Stimulated activated CD8-positive, alpha-beta memory T cell treated with anti-CD3 and anti-CD28 coated beads, Interleukin-15, amount 100 ng/mL, for 1 hour (primary cell): ENCODE measurements at regions not wholly inside any gene's neighbourhood (a gene's known extent, or its start where the extent isn't known, plus 50 kb on each side); places are given as distances from the start of the nearest gene placed in this dataset.
"Not testable (repeated sequence)": the region's sequence is repeated elsewhere in the genome, so short reads cannot be mapped to it uniquely, and the experiment has no call there.

Source experiments
- DNase-seq: peaks from one replicate; pipeline ENCODE4 v3.0.0-alpha.2; 2020; ENCODE audit warnings: low read depth

DNA sequence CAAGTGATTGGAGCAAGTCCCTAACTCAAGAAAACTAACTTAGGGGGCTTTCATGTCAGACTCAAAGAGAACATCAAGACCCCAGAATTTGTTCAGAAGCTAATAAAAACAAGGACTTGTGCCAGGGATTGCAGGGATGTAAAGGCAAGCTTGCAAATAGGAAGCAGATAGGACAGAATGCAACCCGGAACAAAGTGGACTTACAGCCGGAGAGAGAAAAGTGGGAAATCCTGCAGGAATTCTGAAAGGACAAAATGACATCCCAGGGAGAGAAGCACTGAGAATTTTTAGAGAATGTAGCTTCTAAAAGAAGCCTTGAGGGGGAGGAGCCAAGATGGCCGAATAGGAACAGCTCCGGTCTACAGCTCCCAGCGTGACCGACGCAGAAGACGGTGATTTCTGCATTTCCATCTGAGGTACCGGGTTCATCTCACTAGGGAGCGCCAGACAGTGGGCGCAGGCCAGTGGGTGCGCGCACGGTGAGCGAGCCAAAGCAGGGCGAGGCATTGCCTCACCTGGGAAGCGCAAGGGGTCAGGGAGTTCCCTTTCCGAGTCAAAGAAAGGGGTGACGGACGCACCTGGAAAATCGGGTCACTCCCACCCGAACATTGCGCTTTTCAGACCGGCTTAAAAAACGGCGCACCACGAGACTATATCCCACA lies 195.6 kb upstream of the G2E3 start:
- DNase-seq: not testable (repeated sequence)

- no peak for DNase-seq
Observed at GRCh38 chr14:30369502-30370180, 189.3 kb upstream of the G2E3 start.

DNA sequence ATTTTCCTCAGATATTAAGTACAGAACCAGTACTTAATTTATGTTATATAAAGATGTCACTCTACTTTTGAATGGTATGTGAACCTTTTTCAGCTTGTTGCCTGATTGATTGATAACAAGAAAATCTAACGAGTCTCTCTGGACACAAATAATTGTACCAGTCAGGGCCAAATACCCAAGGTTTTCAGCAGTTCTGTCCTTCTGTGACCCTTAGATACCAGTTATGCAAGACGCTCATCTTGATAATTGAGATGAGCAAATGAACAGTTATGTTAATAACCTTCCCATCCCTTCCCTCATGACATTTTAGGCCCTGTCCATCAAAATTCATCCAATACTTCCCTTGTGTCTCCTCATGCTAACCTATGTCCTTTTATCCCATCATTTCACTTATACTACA lies 185.9 kb upstream of the G2E3 start:
- no peak for DNase-seq

- no peak for DNase-seq
Observed at GRCh38 chr14:30373526-30373925, 185.4 kb upstream of the G2E3 start.

- peak; percentile 32 for DNase-seq
Observed at GRCh38 chr14:30375296-30375892, 183.6 kb upstream of the G2E3 start.

DNA sequence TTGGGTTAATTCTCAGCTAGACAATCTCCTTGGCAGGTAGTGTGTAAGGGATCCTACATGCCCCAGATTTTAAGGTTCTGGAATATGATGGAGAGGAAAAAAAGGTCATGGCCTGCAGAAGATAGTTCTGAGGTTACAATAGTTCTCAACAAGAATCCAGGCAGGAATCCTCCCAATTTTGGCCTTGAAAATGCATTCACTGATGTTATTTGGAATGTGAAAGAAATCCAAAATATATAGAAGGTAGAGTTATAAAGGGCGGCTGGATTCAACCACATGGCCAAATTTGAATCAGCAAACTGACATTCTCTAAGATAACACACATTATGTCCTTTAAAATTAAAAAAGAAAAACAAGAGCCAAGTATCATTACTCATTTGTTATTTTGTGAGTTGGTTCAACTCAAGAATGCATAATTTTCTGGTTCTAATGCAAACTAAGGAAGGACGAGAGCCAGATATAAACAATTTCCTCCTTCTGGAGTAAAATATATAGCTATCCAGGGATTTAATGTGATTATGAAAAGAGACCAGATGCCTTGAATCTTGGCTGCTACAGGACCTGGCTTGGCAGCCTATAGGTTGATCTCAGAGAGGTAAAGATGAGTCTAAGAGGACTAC lies 177.0 kb upstream of the G2E3 start:
- no peak for DNase-seq

DNA sequence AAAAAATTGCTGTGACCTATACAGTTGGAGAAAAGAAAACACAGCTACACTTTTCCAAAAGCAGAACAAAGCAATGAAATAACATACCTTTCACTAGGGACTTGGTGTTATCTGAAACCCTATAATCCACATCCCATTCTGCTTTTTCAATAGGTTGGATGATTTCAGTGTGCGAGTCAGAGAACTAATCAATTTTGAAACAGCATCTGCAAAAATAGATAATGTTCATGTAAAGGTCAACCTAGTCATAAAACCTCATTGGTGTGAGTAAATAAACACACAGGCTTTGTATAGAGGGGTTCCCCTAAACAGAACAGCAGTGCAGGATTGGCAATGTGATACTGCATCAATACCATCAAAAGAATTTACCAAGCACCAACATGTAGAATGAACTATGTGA lies 173.0 kb upstream of the G2E3 start:
- DNase-seq: no peak

DNA sequence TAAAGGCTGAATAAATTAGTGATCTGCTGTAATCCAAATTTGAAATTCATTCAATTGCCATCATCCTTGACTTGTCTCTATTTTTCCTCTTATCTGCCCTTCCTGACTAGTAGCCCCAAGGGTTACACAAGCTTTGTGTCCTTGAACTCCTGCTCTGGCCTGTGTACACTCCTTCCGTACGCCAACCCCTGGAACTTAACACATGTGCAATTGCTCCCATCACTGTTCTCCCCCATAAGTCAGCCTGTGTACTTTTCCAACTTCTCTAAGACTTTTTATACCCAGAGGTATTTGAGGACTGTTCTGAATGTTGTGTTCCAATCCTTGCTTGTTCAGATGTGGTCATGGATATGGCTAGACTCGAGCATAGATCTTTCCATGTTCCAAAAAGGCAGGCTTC lies 171.1 kb upstream of the G2E3 start:
- no peak for DNase-seq

- no peak for DNase-seq
Observed at GRCh38 chr14:30389134-30389876, 169.7 kb upstream of the G2E3 start.

- no peak for DNase-seq
Observed at GRCh38 chr14:30389877-30390385, 169.0 kb upstream of the G2E3 start.

DNA sequence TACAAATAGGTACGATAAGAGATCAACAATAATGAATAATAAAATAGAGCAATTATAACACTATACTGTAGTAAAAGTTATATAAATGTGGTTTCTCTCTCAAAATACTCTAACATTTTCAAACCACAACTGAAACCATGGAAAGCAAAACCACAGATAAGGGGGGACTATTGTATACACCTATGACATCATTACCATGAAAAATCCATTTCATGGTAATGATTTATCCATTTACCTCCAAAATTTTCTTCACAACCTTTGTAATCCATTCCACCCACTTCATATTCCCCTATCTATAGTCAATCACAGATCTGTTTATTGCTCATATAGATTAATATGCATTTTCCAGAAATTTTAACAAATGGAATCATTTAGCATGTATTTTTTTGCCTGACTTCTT lies 163.9 kb upstream of the G2E3 start:
- no peak for DNase-seq

GRCh38 chr14:30402846-30403245 lies 156.1 kb upstream of the G2E3 start:
- DNase-seq: no peak

GRCh38 chr14:30403791-30404190 lies 155.2 kb upstream of the G2E3 start:
- DNase-seq: no peak

DNA sequence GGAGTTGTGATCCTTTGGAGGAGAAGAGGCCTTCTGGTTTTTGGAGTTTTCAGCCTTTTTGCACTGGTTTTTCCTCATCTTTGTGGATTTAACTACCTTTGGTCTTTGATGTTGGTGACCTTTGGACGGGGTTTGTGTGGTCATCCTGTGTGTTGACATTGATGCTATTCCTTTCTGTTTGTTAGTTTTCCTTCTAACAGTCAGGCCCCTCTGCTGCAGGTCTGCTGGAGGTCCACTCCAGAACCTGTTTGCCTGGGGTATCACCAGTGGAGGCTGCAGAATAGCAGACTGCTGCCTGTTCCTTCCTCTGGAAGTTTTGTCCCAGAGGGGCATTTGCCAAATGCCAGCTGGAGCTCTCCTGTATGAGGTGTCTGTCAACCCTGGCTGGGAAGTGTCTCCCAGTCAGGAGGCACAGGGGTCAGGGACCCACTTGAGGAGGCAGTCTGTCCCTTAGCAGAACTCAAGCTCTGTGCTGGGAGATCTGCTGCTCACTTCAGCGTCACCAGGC lies 149.4 kb upstream of the G2E3 start:
- not testable (repeated sequence) for DNase-seq

DNA sequence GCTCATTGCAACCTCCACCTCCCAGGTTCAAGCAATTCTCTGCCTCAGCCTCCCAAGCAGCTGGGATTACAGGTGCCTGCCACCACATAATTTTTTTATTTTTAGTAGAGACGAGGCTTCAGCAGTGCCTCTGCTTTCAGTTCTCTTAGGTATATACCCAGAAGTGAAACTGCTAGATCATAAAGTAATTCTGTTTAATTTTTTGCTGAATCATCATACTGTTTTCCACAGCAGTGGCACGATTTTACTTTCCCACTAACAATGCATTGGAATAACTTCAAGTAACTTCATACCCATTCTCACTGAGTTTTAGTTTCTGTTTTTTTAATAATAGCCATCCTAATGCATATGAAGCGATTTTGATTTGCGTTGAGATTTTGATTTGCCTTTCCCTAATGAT lies 148.0 kb upstream of the G2E3 start:
- no peak for DNase-seq

DNA sequence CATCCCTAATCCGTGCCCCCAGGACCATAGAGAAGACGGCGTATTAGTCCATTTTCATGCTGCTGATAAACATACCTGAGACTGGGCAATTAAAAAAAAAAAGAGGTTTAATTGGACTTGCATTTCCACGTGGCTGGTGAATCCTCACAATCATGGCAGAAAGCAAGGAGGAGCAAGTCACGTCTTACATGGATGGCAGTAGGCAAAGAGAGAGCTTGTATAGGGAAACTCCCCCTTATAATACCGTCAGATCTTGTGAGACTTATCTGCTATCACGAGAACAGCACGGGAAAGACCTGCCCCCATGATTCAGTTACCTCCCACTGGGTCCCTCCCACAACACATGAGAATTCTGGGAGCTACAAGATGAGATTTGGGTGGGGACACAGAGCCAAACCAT lies 145.8 kb upstream of the G2E3 start:
- not testable (repeated sequence) for DNase-seq

DNA sequence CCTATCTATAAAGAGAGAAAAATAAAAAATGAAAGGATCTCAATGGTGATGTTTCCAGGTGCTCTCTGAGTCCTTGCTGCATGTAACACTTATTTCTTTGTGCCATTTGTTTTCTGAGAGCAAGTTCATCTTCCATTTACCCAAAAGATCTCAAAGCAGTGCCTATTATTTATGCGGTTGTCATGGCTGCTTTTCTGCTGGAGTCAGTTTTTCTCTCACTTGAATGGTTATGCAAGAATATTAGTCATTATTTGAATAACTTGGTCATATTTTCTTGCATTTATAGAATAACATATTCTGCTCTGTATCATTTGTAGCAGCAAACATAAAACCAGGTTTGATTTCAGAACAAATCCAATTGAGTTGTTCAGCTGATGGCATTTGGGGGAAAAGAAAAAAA lies 141.8 kb upstream of the G2E3 start:
- no peak for DNase-seq

GRCh38 chr14:30417999-30418398 lies 141.0 kb upstream of the G2E3 start:
- DNase-seq: no peak

DNA sequence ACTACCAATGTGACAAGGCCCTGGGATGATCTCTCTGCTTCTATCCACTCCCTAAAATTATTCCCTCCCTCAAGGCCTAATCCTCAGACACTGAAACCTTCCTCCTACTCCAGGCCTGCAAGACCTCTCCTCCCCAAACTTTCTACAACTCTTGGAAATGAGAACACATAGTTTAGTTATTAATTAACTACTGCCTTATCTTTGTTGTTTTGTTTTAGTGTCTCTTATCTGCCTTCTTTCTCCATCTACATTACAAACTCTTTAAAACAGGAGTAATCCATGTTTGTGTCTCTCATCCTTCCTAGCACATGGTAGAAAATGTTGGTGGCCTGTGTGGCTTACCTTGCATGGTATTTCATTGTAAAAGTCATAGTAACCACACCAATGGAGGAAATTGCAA lies 139.9 kb upstream of the G2E3 start:
- DNase-seq: no peak

DNA sequence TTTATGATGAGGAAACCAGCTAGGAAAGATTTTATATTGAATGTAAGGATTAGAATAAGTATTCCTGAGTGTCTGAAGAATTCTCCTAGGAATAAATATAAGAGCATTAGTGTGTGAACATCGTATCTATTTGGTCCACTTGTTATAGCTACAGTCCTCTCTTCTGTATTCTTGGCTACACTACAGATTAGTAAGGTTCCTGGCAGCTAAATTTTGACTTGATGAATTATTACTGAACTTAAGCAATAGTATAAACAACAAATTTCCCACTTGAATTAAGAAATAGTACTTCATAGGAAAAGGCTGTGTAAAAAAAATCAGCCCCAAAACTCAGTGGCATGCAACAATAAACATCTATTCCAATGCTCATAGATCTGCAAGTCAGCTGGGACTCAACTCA lies 138.4 kb upstream of the G2E3 start:
- DNase-seq: no peak

- DNase-seq: no peak
Observed at GRCh38 chr14:30426463-30426862, 132.5 kb upstream of the G2E3 start.

DNA sequence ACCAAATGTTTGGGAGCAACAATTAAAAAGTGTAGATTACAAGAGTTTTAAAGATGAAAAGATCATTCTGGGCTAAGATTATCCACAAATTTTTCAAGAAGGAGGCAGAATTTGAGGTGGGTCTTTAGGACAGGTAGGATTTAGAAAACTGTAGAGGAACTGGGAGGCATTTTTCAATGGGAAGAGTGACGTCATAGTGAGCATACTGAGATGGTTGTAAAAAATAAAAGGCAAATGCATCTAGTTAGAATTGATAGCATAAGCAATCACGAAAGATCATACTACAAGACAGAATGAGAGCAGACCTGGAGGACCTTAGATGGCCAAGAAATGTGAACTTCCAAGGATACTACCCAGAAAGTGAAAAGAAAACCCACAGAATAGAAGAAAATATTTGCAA lies 131.6 kb upstream of the G2E3 start:
- no peak for DNase-seq
